ENCODE measurements at regions not wholly inside any gene's neighbourhood (a gene's known extent, or its start where the extent isn't known, plus 50 kb on each side); places are given as distances from the start of the nearest gene placed in this dataset.

DNA sequence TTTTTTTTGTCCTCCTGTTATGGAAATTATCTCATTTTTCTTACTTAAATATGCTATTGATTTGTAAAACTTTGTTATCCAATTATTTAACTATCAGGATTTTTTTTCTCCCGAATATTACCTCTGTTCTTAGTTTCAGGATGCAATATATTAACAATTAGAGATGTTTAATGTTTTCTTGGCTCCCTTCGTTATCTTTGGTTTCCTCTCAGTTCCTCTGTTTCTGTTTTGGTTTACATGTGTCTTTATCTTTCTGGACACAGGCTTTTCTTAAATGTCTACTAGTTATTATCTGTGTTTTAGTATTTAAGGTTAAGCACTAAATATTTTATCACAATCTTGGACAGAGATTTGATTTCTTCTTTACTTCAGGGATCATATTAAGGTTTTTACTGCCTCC, 462.2 kb upstream of the SLC10A2 start:
- Histone ChIP-seq H3K4me1 (ENCODE audit: low read length) (peaks cover 7% of the 10 kb centered on the region; the same call in 1 of the 2 replicates), H3K36me3 (replicated peaks; ENCODE audit: low read depth, low read length) (no peaks in the 10 kb centered on the region), H3K27ac (ENCODE audit: low read length) (no peak overlapping the region), H3K79me2 (ENCODE audit: low read length) (no peaks in the 10 kb centered on the region), H3K4me2 (ENCODE audit: low read length) (no peak overlapping the region), H3K27me3 (ENCODE audit: low read depth, low read length) (no peaks in the 10 kb centered on the region), H4K20me1 (ENCODE audit: insufficient read depth, low read length) (no peaks in the 10 kb centered on the region), H3K9ac (ENCODE audit: low read length) (no peak overlapping the region), H3K4me3 (ENCODE audit: low read length) (no peak overlapping the region), H2AFZ (ENCODE audit: low read depth, low read length) (no peak overlapping the region), H3K9me3 (ENCODE audit: insufficient read depth, low read length) (no peaks in the 10 kb centered on the region)
- TF ChIP-seq EZH2phosphoT487 (IDR thresholded peaks at IDR 0.05; ENCODE audit: low read depth): no peak
- TF ChIP-seq, protein P1, sequence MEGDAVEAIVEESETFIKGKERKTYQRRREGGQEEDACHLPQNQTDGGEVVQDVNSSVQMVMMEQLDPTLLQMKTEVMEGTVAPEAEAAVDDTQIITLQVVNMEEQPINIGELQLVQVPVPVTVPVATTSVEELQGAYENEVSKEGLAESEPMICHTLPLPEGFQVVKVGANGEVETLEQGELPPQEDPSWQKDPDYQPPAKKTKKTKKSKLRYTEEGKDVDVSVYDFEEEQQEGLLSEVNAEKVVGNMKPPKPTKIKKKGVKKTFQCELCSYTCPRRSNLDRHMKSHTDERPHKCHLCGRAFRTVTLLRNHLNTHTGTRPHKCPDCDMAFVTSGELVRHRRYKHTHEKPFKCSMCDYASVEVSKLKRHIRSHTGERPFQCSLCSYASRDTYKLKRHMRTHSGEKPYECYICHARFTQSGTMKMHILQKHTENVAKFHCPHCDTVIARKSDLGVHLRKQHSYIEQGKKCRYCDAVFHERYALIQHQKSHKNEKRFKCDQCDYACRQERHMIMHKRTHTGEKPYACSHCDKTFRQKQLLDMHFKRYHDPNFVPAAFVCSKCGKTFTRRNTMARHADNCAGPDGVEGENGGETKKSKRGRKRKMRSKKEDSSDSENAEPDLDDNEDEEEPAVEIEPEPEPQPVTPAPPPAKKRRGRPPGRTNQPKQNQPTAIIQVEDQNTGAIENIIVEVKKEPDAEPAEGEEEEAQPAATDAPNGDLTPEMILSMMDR (IDR thresholded peaks at IDR 0.05; ENCODE audit: low read depth, low read length): no peak

DNA sequence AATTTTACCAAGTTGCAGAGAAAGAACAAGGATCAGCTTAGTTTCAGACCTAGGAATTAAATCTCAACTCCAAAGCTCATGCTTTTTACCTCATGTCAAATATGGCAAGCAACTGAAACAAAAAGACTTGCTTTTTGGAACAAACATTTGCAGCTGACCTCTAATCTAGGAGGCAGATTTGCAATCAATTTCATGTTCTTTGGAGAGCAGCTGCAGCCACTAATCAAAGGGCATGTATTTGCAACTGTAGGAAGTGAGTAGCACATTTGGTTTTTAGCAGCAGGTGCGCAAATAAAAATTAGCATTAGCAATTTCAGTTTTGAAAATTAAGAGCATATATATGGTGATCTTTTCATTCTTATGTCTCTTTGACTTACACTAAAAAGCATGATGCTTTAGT, 459.3 kb upstream of the SLC10A2 start:
- Histone ChIP-seq H3K9ac (ENCODE audit: low read length) (no peak overlapping the region), H3K27ac (ENCODE audit: low read length) (no peak overlapping the region; the same call in 1 of the 2 replicates), H3K9me3 (ENCODE audit: insufficient read depth, low read length) (no peaks in the 10 kb centered on the region), H2AFZ (ENCODE audit: low read depth, low read length) (no peak overlapping the region), H4K20me1 (ENCODE audit: insufficient read depth, low read length) (no peaks in the 10 kb centered on the region), H3K4me2 (ENCODE audit: low read length) (no peak overlapping the region), H3K36me3 (replicated peaks; ENCODE audit: low read depth, low read length) (no peaks in the 10 kb centered on the region), H3K79me2 (ENCODE audit: low read length) (no peaks in the 10 kb centered on the region), H3K4me1 (ENCODE audit: low read length) (peaks cover 7% of the 10 kb centered on the region; the same call in 1 of the 2 replicates), H3K27me3 (ENCODE audit: low read depth, low read length) (no peaks in the 10 kb centered on the region), H3K4me3 (ENCODE audit: low read length) (no peak overlapping the region)
- TF ChIP-seq, protein P1 (IDR thresholded peaks at IDR 0.05; ENCODE audit: low read depth, low read length): no peak
- no peak for TF ChIP-seq EZH2phosphoT487 (IDR thresholded peaks at IDR 0.05; ENCODE audit: low read depth)

DNA sequence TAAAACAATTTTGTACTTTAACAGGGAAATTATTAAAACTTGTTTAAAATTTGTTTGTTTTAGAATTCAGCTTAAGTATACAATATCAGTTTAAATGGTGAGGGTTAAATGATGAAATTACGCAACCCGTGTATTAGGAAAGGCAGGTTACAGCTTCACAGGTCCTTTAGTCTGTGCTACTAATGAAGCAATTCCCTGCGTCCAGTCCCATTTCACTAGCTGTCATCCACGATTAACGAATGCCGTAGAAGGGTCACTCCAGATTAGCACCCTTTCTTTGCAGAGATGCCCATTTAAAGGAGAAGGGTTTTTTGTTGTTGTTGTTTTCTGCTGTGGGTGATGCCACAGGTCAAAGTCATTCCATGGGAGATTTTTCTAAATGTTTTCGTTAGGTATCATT, 457.6 kb upstream of the SLC10A2 start:
- no peak overlapping the region for H3K4me2 ChIP-seq (ENCODE audit: low read length)
- H3K4me3 ChIP-seq (ENCODE audit: low read length): no peak overlapping the region
- H3K27ac ChIP-seq (ENCODE audit: low read length): no peak overlapping the region
- no peaks in the 10 kb centered on the region for H3K79me2 ChIP-seq (ENCODE audit: low read length)
- no peaks in the 10 kb centered on the region for H3K36me3 ChIP-seq (replicated peaks; ENCODE audit: low read depth, low read length)
- H3K27me3 ChIP-seq (ENCODE audit: low read depth, low read length): no peaks in the 10 kb centered on the region
- no peak for TF ChIP-seq EZH2phosphoT487 (IDR thresholded peaks at IDR 0.05; ENCODE audit: low read depth)
- TF ChIP-seq, protein P1 (IDR thresholded peaks at IDR 0.05; ENCODE audit: low read depth, low read length): no peak
- no peak overlapping the region for H3K9ac ChIP-seq (ENCODE audit: low read length)
- H4K20me1 ChIP-seq (ENCODE audit: insufficient read depth, low read length): no peaks in the 10 kb centered on the region
- H3K4me1 ChIP-seq (ENCODE audit: low read length): peaks cover 7% of the 10 kb centered on the region; the same call in 1 of the 2 replicates
- H2AFZ ChIP-seq (ENCODE audit: low read depth, low read length): no peak overlapping the region
- H3K9me3 ChIP-seq (ENCODE audit: insufficient read depth, low read length): no peaks in the 10 kb centered on the region

DNA sequence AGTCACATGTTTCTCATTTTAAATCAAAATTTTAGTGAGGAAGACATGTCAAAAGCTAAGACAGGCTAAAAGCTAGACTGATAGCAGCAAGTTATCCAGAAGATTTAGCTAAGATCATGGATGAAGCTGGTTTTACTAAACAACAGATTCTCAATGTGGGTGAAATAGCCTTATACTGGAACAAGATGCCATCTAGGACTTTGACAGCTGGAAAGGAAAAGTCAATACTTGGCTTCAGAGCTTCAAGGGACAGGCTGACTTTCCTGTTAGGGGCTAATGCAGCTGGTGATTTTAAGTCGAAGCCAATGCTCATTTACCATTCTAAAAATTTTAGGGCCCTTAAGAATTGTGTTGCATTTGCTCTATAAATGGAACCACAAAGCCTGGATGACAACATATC, 455.3 kb upstream of the SLC10A2 start:
- H2AFZ ChIP-seq (ENCODE audit: low read depth, low read length): no peak overlapping the region

More for the DNA sequence above, 455.3 kb upstream of the SLC10A2 start:
- Histone ChIP-seq H3K27me3 (ENCODE audit: low read depth, low read length) (no peaks in the 10 kb centered on the region), H3K79me2 (ENCODE audit: low read length) (no peaks in the 10 kb centered on the region), H4K20me1 (ENCODE audit: insufficient read depth, low read length) (no peaks in the 10 kb centered on the region), H3K9ac (ENCODE audit: low read length) (no peak overlapping the region), H3K9me3 (ENCODE audit: insufficient read depth, low read length) (no peaks in the 10 kb centered on the region), H3K4me2 (ENCODE audit: low read length) (no peak overlapping the region), H3K36me3 (replicated peaks; ENCODE audit: low read depth, low read length) (no peaks in the 10 kb centered on the region), H3K4me1 (ENCODE audit: low read length) (peaks cover 17% of the 10 kb centered on the region), H3K4me3 (ENCODE audit: low read length) (no peak overlapping the region), H3K27ac (ENCODE audit: low read length) (no peak overlapping the region)
- TF ChIP-seq EZH2phosphoT487 (IDR thresholded peaks at IDR 0.05; ENCODE audit: low read depth): no peak
- TF ChIP-seq, protein P1 (IDR thresholded peaks at IDR 0.05; ENCODE audit: low read depth, low read length): no peak

All from OCI-LY3 (cell line).